HG03060 (cell line): ENCODE measurements at regions not wholly inside any gene's neighbourhood (a gene's known extent, or its start where the extent isn't known, plus 50 kb on each side); places are given as distances from the start of the nearest gene placed in this dataset.

Experiments
- ATAC-seq: cut with Tn5 transposase; IDR thresholded peaks from one replicate; pipeline ENCODE4 v1.9.1; 2021; ENCODE audit warnings: low read depth, moderate number of reproducible peaks; ENCODE audit not compliant: unreplicated experiment

DNA sequence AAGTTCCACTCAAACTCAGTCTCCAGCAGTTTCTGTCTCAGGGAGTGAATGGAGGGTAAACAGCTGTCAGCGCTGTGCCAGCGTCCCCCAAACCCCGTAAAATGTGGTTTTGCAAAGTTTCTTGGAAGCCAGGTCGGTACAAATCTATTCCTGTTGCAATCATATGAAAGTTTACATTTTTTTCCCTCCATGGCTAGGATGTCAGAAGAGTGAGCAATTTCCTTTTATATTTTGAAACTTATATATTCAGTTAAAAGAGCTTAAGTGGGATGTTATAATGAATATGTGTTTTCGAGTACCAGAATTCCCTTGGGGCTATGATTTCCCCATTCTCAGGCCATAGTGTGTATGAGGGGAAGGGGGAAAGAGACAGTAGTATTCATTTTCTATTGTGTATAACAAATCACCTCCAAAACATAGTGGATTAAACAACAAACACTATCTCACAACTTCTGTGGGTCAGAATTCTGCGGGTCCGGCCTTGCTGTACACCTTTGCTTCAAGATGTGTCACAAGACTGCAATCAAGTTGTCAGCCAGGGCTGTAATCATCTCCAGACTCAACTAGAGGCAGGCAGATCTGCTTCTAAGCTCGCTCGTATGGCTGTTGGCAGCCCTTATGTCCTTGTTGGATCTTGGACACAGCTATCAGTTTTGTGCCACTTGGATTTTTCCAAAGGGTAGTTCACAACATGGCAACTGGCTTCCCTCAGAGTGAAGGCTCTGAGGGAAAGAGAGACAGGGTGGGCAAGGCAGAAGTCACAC is 107.4 kb downstream of the SNX18 start:
- ATAC-seq: no peak

GRCh38 chr5:54621709-54622108 is 104.2 kb downstream of the SNX18 start:
- no peak for ATAC-seq

GRCh38 chr5:54621048-54621447 is 103.5 kb downstream of the SNX18 start:
- ATAC-seq: no peak

DNA sequence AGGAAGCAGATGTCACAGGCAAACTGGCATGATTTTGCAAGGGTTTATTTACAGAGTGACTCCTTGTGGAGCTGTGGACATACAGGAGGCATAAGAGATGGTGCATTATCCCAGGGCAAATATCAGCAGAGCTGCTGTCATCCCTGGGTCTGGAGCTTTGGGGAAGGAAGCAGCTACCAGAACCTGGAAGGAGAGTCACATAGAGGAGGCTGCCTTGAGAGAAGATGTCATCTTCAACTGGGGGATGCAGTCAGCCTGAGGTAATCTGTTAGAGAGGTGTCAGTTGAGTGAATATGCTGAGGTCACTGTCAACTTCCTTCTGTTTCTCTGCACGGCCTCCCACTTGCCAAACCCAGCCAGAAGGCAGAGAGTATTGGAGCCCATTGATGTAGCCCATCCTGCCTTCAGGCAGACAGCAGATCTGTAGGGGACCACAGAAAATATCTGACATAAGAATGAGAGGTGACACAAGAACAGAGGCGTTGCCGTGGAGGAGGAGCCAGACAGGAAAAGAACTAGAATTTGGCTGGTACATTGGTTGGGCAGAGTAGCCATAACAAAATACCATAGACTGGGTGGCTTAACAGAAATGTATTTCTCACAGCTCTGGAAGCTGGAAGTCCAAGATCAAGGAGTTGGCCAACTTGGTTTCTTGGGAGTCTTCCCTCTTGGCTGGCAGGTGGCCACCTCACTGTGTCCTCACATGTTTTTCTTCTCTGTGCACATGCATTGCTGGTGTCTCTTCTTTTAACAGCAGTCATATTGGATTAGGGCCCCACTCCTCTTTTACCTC is 102.8 kb downstream of the SNX18 start:
- no peak for ATAC-seq

DNA sequence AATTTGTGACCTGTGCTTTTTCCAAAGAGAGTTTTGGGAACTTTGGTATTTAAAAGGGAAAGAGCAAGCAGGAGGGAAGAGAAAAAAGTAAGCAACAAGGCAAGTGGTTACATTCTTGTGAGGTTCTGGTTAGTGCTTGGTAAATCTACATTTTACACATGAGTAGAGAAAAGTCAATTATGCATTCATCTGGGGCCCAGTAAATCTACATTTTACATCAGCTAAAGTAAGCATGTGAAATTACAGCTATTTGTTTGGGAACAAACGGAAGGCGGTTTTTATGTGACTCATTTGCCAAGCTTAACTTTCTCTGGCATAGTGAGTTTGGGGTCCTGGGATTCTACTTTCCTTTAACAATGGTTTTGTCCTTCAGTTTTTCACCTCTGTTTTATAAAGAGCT is 102.2 kb downstream of the SNX18 start:
- ATAC-seq: no peak

DNA sequence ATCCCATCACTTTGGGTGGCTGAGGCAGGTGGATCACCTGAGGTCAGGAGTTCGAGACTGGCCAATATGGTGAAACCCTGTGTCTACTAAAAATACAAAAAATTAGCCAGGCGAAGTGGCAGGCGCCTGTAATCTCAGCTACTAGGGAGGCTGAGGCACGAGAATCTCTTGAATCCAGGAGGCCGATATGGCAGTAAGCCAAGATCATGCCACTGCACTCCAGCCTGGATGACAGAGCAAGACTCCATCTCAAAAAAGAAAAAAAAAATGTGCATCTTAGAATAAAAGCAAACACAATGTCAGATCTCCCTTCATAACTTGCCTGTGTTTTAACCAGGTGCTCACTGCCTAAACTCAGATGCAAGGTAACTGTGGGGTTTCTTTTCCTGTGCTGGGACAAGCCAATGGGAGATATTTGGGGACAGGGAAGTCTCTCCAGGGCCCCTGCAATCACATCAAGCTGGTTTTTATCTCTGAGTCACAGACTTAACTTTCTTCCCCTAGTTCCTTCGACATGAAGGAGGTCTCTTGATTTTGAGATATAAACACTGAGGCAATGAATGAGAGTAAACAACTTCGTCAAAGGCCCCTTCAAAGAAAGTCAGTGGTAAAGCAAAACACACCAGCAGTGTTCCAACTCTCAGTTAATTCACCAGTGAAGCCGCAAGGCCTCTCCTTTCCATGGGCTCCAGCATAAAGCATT is 99.1 kb downstream of the SNX18 start:
- ATAC-seq: no peak

- no peak for ATAC-seq
These were observed 98.5 kb downstream of the SNX18 start for GRCh38 chr5:54616031-54616430.

GRCh38 chr5:54615381-54615780 is 97.8 kb downstream of the SNX18 start:
- no peak for ATAC-seq

- ATAC-seq: no peak
These were observed 95.2 kb downstream of the SNX18 start for GRCh38 chr5:54612711-54613110.

GRCh38 chr5:54611290-54611951 is 93.9 kb downstream of the SNX18 start:
- ATAC-seq: no peak

- peak; percentile 98 for ATAC-seq
These were observed 92.8 kb downstream of the SNX18 start for GRCh38 chr5:54610197-54610944.

GRCh38 chr5:54608423-54609085 is 91.0 kb downstream of the SNX18 start:
- no peak for ATAC-seq

DNA sequence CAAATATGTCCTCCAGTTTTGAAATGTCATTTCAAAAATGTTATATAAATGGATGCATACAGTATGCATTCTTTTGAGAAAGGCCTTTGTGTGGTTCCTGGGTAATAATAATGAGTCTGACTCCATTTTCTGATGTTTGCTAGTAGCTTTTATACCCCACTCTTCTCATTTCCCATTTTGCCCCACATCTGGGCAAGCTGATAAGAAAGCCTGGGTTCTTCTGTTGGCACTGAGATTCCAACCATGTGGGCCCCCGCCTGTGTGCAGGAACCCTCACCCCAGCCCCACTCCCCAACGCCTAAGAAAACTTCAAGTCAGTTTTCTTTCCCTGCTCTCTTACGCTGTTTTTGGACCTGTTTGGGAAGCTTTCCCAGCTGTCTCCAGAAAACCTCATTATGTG is 89.4 kb downstream of the SNX18 start:
- ATAC-seq: no peak

DNA sequence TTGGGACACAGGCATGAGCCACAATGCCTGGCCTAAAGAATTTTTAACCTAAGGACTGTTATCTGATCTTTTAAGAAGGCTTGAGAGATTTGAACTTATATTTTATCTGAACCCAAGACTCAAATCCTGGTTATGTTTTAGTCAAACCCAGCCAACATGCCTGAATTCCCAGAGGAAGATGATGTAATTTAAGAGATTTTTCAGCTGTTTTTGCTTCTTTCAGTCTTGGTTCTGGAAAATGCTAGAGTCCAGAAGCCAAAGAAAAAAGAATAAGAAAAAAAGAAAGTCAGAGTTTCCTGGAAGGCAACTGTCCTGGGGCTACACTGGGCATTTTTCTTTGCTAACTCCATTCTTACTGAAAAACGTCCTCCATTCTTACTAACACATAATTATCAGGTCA is 85.8 kb downstream of the SNX18 start:
- no peak for ATAC-seq

DNA sequence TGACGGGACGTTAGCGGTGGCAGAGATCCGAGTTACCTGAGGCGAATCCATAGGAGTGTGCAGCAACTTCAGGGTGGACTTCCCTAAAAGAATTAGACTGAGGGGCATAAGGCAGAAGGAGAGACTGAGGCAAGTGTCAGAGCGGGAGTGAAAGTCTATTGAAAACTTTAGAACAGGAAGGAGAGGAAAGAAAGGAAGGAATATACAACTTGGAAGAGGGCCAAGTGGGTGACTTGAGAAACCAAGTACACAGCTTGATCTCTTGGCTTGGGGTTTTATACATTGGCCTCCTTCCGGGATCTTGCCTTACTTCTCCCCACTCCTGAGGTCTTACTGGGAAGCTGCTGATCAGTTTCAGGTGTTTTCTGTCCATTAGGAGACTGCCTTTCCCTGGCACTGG is 84.9 kb downstream of the SNX18 start:
- no peak for ATAC-seq

DNA sequence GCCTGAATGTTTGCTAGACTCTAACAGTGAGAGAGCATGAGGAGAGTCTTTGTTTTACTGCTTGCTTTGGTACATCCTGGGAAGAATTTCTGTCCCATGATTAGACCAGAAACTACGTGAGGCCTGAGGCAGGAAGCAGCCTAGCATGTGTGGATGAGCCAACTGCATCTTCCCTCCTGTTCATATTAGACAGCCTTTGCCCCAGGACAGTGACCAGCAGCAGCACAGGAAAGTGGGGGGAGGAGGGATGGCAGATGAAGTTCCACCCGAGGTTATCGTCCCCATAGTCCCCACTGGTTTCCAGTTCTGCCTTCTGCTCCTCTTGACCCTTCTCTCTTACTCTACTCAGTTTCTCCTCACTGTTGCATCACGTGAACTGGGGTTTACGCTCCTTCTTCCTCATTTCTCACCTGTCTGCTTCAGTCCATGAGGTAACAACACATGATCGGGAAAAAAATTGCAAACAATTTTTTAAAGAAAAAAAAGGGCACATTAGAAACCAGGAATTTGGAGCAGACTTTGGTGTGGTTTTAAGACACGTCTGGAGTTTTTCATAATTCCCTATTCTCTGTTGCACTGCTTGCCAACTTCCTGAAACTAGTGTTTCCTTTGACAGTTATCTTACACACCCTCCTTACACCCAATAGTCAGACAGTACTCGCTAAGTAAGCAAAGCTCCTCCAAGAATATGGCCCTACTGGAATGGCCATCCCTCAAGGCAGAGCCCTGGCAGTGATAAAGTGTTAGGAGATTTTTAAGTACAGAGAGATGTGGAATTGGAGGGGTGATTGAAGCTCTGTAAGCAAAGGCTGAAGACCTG is 84.1 kb downstream of the SNX18 start:
- no peak for ATAC-seq
